ENCODE measurements at regions not wholly inside any gene's neighbourhood (a gene's known extent, or its start where the extent isn't known, plus 50 kb on each side); places are given as distances from the start of the nearest gene placed in this dataset.
"Not testable (repeated sequence)": the region's sequence is repeated elsewhere in the genome, so short reads cannot be mapped to it uniquely, and the experiment has no call there.

DNA sequence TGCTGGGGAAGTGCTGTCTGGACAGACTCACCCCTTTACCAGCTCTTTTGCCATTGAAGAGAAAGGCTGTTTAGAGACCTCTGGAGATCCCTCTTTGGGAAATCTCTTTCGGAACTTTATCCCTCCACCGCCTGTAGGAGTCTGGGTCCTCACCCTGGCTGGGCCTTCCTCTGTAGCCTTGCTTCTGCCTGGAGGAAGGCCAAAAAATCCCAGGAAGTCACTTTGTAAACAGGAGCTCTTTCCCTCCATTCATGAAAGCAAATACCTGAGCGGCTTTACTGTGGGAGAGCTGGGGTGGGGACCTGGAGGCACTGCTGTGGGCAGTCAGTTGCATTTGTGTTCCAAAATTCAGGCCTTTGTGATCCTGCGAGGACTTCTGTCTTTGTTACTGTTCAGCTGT lies 126.2 kb downstream of the KLF6 start:
- DNase-seq = no peak

DNA sequence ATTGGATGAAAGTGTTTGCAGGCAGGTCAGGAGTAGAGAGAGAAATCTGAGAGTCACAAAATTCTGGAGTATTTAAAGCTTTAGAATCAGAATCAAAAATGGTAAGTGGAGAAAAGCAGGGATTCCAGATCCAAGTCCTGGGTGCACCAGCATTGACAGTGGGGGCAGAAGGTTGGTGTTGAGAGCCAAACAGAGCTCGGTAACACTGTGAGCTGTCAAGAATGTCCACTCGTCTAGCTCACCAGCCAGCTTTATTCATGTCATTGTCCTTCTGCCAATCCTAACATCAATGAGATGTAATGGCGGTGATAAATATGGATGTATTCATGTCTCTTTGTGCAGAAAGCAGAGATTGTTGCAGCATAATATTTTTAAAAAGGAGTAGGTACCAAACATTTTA lies 128.8 kb downstream of the KLF6 start:
- DNase-seq = no peak

DNA sequence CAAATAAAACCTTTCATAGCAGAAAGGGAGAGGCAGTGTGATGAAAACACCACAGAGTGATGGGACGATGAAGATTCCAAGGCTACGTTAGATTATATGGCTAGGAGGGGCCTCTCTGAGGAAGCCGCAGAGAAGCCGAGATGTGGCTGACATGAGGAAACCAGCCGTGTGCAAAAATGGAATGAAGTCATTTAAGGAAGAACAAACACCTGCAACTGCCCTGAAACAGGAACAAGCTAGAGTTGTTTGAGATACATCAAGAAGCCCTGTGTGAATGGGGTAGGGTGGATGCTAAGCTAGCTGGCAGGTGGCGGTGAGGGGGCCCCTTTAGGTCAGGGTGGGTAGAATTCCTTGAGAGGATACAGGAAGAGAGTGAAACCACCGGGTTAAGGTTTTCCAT lies 129.5 kb downstream of the KLF6 start:
- DNase-seq = no peak

DNA sequence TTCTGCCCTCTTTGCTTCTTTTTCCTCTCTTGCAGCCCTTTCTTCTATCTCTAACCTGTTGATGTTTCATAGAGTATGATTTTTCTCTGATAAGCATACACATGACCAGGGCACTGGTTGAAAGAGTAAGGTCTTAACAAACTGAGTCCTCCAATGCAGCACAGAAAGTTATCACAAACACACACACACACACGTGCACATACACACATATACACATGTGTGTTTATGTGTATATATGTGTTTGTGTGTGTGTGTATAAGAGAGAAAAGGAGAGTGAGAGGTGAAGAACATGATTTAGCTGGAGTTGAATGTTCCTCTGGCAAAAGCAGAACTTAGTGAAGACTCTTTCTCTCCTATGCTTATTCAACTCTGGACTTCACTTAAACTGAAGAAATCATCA lies 130.0 kb downstream of the KLF6 start:
- no peak for DNase-seq

DNA sequence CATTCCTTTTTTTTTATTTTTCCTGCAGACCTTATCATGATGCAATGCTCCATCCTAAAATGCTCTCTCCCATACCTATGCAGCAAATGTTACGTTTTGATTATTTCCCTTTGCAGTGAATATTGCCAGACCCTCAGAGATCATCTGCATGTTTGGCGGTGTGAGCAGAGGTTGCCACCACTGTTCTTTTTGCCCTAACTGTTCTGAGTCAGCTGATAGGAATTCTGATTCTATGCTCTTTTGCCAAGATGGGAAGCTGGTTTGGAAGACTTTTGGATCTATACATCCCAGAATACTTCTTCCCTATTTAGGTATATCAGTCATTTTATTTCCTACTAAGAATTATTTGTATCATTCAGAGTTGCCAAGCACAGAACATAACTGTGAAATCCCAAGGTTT lies 130.5 kb downstream of the KLF6 start:
- DNase-seq = no peak

DNA sequence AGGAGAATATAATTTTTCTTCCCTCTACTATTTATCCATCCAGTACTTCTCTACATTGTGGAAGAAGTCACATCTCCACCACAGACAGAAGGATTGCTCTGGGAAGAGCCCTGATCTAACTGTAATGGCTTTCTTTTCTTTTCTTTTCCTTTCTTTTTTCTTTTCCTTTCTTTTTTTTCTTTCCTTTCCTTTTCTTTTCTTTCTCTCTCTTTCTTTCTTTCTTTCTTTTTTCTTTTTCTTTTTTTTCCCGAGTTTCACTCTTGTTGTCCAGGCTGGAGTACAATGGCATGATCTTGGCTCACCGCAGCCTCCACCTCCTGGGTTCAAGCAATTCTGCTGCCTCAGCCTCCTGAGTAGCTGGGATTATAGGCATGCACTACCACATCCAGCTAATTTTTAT lies 131.7 kb downstream of the KLF6 start:
- DNase-seq = not testable (repeated sequence)

DNA sequence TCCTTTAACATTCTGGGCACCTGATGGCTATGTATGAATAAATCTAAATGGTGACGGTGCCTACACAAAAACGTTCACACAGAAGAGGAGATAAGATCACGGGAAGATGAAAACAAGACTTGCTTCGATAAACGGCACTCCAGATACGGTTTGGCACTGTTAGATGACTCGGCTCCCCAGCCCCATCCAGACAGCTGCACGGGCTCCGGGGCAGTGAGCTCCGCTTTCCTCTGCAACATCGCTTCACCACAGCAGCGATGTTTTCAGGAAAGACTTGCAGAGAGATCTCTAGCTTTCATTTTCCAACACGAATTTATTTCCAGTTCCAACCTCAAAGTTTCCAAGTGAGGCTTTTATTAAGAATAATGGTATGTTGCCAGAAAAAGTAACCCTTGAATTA lies 132.1 kb downstream of the KLF6 start:
- no peak for DNase-seq

DNA sequence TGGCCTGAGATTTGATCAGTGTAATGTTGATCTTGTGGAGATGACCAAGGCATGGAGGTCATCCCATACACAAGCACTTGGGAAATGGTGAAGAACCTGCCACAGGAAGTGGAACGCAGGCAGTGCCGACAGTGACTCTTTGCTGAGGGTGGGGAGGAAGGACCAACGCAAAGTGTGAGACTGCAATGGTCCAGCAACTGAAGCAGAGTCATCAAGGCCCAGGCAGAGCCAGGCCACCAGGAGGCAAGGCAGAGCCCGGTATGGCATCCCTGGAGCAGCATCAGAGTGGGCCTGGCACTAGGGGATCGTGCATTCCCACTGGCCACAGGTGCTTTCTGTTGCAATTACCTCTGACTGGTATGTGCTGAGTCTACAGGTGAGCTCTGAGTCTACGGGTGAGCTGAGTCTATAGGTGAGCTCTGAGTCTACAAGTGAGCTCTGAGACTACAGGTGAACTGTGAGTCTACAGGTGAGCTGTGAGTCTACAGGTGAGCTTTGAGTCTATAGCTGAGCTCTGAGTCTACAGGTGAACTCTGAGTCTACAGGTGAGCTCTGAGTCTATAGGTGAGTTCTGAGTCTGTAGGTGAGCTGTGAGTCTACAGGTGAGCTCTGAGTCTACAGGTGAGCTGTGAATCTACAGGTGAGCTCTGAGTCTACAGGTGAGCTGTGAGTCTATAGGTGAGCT lies 132.9 kb downstream of the KLF6 start:
- no peak for DNase-seq

DNA sequence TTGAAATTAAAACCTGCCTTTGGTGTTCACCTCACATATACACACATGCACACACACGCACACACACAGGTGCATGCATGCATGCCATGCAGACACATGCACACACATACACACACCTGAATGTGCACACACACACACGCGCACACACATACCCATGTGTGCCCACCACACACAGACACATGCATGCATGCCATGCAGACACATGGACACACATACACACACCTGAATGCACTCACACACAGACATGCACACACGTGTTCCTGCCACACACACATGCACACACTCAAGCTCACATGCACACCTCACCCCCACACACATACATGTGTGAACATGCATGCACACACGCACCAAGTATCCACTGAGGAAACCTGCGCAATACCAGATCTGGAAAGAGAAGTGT lies 136.4 kb downstream of the KLF6 start:
- no peak for DNase-seq

DNA sequence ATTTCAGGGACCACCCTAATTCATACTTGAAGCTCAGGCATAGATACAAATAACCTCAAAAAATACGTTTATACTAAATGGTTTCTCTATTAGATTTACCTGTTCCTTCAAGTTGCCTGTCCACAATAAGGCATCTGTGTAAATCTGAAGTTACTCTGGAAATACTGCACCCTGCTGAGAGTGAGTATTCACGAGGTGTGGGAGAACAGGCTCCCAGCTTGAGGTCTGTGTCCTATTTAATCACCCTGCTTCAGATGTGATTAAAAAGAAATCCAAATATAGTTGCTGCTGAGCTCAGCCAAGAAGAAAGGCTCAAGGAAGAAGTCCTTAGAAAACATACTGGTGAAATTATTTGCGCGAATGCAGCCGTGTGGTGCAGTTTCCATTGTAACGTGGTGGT lies 136.8 kb downstream of the KLF6 start:
- DNase-seq = no peak

DNA sequence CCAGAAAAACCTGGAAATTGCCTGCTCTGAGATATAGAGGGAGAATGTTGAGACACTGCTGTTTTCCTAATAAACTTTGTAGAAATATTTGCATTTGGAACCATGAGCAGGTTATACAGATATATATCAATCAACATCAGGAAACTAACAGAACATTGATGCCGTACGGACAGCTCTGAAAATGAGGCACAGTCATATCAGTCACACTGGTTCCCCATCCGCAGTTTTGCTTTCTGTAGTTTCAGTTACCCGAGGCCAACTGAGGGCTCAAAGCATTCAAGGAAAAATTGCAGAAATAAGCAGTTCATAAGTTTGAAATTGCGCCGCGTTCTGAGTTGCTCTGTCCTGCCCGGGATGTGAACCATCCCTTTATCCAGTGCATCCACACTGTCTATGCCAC lies 137.9 kb downstream of the KLF6 start:
- no peak for DNase-seq

DNA sequence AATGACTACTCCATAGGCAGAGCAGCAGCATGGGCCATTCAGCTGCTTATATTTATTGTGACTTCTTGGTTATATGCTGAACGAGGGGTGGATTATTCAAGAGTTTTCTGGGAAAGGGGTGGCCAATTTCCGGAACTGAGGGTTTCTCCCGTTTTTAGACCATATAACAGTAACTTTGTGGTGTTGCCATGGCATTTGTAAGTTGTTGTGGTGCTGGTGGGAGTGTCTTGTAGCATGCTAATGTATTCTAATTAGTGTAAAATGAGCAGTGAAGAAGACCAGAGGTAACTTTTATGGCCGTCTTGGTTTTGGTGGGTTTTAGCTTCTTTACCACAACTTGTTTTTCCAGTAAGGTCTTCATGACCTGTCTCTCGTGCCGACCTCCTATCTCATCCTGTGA lies 139.6 kb downstream of the KLF6 start:
- DNase-seq = no peak

DNA sequence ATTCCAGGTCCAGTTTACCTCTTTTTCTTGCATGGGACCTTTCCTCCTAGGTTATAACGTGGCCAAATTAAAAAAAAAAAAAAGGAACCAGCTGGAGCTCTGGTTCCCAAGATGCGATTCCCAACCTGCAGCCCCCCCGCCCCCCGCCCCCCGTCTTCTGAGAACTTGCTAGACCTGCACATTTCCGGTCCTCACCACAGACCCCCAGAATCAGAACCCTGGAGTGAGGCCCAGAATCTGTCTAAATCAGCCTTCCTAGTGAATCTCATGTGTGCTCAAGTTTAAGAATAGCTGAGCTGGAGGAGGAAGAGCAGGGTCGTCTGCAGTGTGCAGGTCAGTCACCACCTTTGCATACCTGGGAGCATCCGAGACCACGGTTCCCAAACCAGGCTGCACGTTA lies 144.2 kb downstream of the KLF6 start:
- DNase-seq = no peak

DNA sequence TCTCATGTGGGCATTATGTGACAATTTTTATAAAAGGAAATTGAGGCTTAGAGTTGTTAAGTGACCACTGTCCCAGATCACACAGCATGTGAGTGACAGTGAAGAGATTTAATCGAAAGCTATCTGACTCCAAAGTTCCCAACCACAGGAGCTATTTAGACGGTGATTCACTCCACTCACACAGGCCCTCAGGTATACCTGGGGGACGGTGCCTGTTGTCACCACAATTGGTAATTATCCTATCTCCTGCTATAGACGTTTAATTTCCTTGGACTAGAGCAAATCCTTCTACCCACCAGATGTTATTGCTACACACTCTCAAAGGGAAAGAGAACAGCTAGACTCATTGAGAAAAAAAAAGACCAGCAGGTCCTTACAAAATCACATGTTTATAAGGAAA lies 145.5 kb downstream of the KLF6 start:
- DNase-seq = no peak

DNA sequence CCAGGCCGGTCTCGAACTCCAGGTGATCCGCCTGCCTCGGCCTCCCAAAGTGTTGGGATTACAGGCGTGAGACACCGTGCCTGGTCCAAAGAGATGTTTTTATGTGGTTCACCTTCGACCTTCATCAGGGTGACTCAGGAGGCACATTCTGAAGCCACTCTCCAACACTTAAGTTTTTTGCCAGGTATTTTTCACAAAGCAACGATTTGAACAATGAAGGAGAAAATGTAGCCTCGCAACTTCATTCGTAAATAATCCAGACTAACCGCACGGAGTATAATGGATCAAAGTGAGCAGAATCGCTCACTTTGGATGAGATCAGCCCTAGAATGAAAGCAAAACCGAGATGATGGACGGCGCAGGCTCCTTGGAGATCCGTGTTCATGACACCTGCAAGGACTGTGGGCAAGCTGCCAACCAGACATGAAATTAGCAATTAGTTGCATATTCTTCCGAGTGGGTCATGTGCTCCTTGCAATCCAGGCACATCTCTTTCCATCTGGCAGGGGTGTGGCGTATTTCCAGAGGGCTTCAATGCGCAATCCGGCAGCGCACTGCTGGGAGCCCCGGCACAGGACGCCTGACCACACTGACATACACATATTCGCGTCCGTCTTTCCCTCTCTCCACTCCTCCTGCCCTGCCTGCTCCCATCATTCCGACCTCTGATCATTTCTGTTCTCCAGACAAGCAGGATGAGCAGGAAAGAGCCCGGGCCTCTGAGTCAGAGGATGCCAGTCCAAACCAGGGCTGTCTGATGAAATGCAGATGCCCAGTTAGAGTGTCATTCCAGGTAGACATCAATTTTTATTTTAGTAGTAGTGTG lies 148.4 kb downstream of the KLF6 start:
- DNase-seq = no peak

DNA sequence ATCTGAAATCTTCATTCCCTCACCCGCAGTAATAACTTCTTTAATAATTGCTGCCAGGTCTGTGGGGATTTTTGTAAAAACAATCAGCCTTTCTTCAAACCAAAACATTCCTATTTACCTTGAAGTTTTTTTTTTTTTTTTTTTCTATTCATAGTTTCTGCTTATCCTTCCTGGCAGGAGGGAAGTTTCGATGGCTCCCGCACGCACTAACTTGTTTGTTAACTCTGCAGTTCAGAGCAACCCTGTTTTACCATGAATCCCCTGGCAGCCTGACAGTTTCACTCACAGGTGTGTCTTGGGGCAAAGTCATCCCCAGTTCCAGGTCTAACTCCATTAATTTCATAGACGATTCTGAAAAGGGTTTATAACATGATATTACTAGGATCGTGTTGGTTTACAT lies 149.3 kb downstream of the KLF6 start:
- no peak for DNase-seq

DNA sequence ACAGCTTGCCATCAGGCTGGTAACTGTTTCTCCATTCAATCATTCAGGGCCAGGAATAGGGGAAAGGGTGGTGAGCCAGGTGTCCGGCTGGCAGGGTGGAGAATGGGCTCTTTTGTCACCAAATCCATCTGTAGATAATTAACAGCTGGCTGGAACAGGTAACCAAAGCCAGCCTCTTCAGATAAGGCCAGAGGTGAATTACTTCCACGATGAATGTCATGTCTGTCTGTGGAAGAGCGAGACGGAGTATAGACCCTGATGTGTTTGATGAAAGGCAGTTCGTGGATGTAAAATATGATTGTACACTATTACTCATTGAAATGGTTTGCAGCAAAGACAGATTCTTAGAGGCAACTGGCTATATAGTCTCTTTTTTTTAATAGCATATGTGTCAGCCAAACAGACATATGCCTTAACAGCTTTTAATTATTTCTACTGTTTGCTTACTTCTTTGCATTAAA lies 149.8 kb downstream of the KLF6 start:
- DNase-seq = no peak

DNA sequence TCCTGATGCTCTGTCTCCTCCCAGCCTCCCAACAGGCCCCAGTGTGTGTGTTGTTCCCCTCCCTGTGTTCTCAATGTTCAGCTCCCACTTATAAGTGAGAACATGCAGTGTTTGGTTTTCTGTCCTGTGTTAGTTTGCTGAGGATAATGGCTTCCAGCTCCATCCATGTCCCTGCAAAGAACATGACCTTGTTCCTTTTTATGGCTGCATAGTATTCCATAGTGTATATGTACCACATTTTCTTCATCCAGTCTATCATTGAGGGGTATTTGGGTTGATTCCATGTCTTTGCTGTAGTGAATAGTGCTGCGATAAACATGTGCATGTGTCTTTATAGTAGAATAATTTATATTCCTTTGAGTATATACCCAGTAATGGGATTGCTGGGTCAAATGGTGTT lies 150.4 kb downstream of the KLF6 start:
- DNase-seq = not testable (repeated sequence)

DNA sequence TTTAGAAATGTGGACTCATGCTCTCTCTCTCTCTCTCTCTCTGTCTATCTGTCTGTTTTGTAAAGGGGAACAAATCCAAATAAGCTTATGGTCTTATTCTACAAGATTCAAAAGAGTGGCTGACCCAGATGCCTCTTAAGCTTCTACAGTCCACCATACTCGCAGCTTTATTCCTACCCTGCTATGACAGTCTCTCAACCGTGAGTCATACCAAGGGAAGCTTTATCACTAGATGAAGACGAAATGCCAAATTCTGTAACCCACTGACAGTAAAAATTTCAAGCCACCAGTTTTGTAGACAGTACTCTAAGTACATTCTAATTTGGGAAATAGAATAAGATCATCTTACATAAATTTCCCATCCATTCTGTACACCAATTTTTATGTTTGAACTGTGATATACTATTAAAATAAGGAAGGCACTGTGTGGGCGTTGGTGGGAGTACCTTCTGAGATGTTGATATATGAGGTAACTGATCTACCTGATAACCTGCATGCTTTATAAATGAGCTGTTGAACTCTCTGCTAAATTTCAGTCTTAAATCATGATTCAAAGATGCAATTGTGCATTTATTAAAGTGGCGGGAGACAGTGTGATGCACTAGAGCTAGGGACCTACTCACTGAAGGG lies 153.2 kb downstream of the KLF6 start:
- DNase-seq = no peak

DNA sequence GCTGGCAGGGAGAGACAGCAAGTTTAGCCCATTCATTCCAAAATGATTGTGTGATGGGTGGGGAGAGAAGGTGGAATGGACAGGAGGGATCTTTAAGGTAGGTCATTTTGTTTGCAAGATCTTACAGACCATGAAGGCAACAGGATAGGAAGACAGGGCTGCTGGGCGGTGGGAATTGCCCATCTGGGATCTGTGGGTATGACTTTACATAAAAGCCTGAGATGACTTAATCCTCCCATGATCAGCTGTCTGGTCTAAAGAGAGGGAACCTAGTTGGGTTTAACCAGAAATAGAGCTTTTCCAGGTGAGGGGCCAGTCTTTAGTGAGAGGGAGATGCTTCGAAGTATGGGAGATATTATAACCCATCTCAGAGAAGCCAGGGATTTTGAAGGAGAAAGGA lies 153.7 kb downstream of the KLF6 start:
- no peak for DNase-seq

DNA sequence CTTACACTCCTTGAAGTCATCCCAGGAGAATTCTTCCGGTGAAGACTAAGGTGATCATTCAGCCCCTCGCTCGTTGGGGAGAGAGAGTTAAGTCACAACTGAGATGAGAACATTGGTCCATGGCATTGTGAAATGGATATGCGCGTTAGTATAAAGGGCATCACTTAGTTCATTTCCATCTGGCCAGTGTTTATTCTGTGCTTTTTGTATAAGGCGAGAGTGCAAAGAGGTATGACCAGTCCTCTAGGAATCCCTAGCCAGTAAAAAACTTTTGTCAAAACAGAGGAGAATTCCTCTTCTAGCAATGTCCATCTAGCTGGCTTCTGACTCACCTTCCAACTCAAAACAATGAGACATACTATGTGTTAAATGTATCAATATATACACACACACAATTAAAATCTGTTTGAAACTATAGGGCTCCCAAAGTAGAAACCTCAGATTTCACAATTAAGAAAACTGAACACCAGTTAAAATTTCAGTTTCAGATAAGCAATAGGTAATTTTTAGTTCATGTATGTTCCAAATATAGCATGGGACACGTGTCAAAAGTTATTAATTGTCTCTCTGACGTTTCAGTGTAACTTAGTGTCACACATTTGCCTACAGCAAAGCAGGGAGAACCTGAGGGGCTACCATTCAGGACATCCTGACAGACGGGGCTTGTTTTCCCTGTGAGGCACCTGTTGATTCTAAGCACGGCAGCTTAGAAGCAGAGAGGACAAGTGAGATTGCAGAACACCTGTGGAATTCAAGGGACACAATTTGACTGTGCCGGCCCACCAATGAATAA lies 158.9 kb downstream of the KLF6 start:
- no peak for DNase-seq

DNA sequence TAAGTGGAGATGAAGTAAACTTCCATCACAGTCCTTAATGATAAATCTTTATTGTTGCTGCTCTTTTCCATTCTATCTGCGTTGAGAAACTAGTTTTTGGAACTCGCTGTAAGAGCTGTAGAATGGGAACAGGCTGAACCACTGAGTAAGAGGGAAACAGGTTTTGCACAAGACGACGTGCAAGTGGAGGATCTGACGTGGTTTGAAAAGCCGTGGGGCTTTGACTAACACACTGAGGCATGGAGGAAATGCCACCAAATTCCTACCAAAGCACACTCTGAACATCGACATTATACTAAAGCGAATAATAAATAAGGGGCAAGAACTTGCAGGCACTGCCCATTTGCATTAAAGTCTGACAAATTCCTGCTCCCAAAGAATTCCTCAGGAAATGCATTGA lies 160.6 kb downstream of the KLF6 start:
- no peak for DNase-seq

DNA sequence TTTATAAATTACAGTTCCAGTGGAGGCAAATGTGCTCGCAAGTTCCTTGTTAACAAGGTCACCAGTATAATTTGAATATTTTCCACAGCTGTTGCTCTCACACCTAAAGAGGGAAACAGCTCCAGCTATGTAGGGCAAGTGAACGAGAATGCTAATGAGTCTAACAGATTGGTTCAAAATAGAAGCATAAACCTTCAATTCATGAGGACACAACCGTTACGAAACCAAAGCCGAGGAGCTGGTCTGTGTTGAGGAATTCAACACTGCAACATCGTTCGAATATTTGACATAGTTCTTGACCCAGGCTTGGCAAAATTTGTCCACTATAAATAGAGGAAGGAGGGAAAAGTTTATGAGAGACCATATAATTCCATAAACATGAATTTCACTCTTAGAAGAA lies 161.3 kb downstream of the KLF6 start:
- no peak for DNase-seq
